ENCODE measurements at regions not wholly inside any gene's neighbourhood (a gene's known extent, or its start where the extent isn't known, plus 50 kb on each side); places are given as distances from the start of the nearest gene placed in this dataset.
"Not testable (repeated sequence)": the region's sequence is repeated elsewhere in the genome, so short reads cannot be mapped to it uniquely, and the experiment has no call there.

DNA sequence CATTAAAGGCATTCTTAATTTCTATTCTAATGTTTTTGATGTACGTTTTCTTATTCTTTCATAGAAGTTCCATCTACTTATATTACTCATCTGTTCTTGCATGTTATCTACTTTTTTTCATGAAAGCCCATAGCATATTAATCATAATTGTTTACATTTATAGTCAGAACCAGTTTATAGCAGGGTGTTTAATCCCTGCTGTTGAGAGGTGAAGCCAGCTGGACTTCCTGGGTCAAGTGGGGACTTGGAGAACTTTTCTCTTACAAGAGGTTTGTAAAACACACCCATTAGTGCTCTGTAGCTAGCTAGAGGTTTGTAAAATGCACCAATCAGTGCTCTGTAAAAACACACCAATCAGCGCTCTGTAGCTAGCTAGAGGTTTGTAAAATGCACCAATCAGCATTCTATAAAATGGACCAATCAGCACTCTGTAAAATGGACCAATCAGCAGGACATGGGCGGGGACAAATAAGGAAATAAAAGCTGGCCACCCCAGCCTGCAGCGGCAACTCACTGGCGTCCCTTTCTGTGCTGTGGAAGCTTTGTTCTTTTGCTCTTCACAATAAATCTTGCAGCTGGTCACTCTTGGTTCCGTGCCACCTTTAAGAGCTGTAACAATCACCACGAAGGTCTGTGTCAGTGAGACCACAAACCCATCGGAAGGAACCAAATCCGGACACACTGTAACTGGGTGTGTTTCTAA is 120.6 kb downstream of the TANC2 start:
- no TSS peak for BruUV-seq (replicated peaks)
- no peak overlapping the region for H3K9ac ChIP-seq (ENCODE audit: low read length)
- no peaks in the 10 kb centered on the region for H3K27me3 ChIP-seq (ENCODE audit: low read length)
- no peaks in the 10 kb centered on the region for H3F3A ChIP-seq (ENCODE audit: low read length, unreplicated experiment)
- intact Hi-C loops (cut with micrococcal nuclease), result loop anchor here (10.0 kb wide), 1 partner anchor 412 kb away; no protein-coding TSS in a partner anchor
- H3K4me2 ChIP-seq (ENCODE audit: low read length), result no peak overlapping the region
- no peaks in the 10 kb centered on the region for H3K9me2 ChIP-seq (replicated peaks; ENCODE audit: low read length)
- no peak for TF ChIP-seq EZH2 (IDR thresholded peaks at IDR 0.05; ENCODE audit: low read length, unreplicated experiment)
- TF ChIP-seq, protein P1, sequence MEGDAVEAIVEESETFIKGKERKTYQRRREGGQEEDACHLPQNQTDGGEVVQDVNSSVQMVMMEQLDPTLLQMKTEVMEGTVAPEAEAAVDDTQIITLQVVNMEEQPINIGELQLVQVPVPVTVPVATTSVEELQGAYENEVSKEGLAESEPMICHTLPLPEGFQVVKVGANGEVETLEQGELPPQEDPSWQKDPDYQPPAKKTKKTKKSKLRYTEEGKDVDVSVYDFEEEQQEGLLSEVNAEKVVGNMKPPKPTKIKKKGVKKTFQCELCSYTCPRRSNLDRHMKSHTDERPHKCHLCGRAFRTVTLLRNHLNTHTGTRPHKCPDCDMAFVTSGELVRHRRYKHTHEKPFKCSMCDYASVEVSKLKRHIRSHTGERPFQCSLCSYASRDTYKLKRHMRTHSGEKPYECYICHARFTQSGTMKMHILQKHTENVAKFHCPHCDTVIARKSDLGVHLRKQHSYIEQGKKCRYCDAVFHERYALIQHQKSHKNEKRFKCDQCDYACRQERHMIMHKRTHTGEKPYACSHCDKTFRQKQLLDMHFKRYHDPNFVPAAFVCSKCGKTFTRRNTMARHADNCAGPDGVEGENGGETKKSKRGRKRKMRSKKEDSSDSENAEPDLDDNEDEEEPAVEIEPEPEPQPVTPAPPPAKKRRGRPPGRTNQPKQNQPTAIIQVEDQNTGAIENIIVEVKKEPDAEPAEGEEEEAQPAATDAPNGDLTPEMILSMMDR (conservative IDR thresholded peaks at IDR 0.05; ENCODE audit: low read depth, low read length), result no peak
- no peak for TF ChIP-seq EZH2phosphoT487 (IDR thresholded peaks at IDR 0.05; ENCODE audit: borderline replicate concordance, low read length)
- no peaks in the 10 kb centered on the region for H3K9me3 ChIP-seq (ENCODE audit: low read length)
- H3K79me2 ChIP-seq (ENCODE audit: low read length), result no peaks in the 10 kb centered on the region
- no peaks in the 10 kb centered on the region for H4K20me1 ChIP-seq (ENCODE audit: low read length)
- H3K27ac ChIP-seq (ENCODE audit: low read length), result no peak overlapping the region
- H3K36me3 ChIP-seq (ENCODE audit: low read depth, low read length), result no peaks in the 10 kb centered on the region
- H3K4me1 ChIP-seq (ENCODE audit: insufficient read depth, low read length), result peaks cover 4% of the 10 kb centered on the region; the same call in 1 of the 2 replicates
- H3K4me3 ChIP-seq (ENCODE audit: low read length), result no peak overlapping the region
- POLR2A ChIA-PET (ENCODE audit: unreplicated experiment), result no interaction called here
- ATAC-seq, result peak; percentile 78
- H2AFZ ChIP-seq (ENCODE audit: low read length), result no peak overlapping the region
- peak; percentile 44 for DNase-seq
- CTCF ChIA-PET, result no interaction called here

DNA sequence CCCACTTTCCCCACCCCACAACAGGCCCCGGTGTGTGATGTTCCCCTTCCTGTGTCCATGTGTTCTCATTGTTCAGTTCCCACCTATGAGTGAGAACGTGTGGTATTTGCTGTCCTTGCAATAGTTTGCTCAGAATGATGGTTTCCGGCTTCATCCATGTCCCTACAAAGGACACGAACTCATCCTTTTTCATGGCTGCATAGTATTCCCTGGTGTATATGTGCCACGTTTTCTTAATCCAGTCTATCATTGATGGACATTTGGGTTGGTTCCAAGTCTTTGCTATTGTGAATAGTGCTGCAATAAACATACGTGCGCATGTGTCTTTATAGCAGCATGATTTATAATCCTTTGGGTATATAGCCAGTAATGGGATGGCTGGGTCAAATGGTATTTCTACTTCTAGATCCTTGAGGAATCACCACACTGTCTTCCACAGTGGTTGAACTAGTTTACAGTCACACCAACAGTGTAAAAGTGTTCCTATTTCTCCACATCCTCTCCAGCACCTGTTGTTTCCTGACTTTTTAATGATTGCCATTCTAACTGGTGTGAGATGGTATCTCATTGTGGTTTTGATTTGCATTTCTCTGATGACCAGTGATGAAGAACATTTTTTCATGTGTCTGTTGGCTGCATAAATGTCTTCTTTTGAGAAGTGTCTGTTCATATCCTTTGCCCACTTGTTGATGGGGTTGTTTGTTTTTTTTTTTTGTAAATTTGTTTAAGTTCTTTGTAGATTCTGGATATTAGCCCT is 124.5 kb downstream of the TANC2 start:
- H3K79me2 ChIP-seq (ENCODE audit: low read length), result peaks cover 11% of the 10 kb centered on the region; the same call in 1 of the 2 replicates
- H3F3A ChIP-seq (ENCODE audit: low read length, unreplicated experiment); BruUV-seq (replicated peaks); H3K4me1 ChIP-seq (ENCODE audit: insufficient read depth, low read length); H3K4me2 ChIP-seq (ENCODE audit: low read length); H3K27ac ChIP-seq (ENCODE audit: low read length); H3K27me3 ChIP-seq (ENCODE audit: low read length); H3K36me3 ChIP-seq (ENCODE audit: low read depth, low read length); H4K20me1 ChIP-seq (ENCODE audit: low read length); POLR2A ChIA-PET (ENCODE audit: unreplicated experiment); H3K9me2 ChIP-seq (replicated peaks; ENCODE audit: low read length); H3K4me3 ChIP-seq (ENCODE audit: low read length); H3K9me3 ChIP-seq (ENCODE audit: low read length); DNase-seq; intact Hi-C loops (cut with micrococcal nuclease); ATAC-seq; CTCF ChIA-PET; H2AFZ ChIP-seq (ENCODE audit: low read length); H3K9ac ChIP-seq (ENCODE audit: low read length): not testable (repeated sequence)

DNA sequence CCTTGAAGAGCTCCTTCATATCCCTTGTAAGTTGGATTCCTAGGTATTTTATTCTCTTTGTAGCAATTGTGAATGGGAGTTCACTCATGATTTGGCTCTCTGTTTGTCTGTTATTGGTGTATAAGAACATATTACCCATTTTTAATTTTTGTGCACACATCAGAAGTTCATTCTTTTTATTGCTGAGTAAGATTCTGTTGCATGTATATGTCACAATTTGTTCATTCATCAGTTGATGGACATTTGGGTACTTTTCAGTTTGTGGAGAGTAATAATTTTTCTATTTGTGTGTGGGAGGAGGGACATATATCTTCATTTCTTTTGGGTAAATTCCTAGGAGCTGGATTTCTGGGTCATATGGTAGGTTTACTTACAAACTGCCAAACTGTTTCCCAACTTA is 125.9 kb downstream of the TANC2 start:
- ATAC-seq; H3K9ac ChIP-seq (ENCODE audit: low read length); H3K4me3 ChIP-seq (ENCODE audit: low read length); POLR2A ChIA-PET (ENCODE audit: unreplicated experiment); H2AFZ ChIP-seq (ENCODE audit: low read length); H3K27me3 ChIP-seq (ENCODE audit: low read length); H3K36me3 ChIP-seq (ENCODE audit: low read depth, low read length); BruUV-seq (replicated peaks); intact Hi-C loops (cut with micrococcal nuclease); H4K20me1 ChIP-seq (ENCODE audit: low read length); H3K9me3 ChIP-seq (ENCODE audit: low read length); H3K4me1 ChIP-seq (ENCODE audit: insufficient read depth, low read length); H3K4me2 ChIP-seq (ENCODE audit: low read length); H3K27ac ChIP-seq (ENCODE audit: low read length); H3K9me2 ChIP-seq (replicated peaks; ENCODE audit: low read length); CTCF ChIA-PET; H3F3A ChIP-seq (ENCODE audit: low read length, unreplicated experiment); DNase-seq: not testable (repeated sequence)
- H3K79me2 ChIP-seq (ENCODE audit: low read length), result peaks cover 11% of the 10 kb centered on the region; the same call in 1 of the 2 replicates

Data from PC-3 (cell line).